Endothelial cell of umbilical vein (primary cell): ENCODE measurements at regions not wholly inside any gene's neighbourhood (a gene's known extent, or its start where the extent isn't known, plus 50 kb on each side); places are given as distances from the start of the nearest gene placed in this dataset.

Experiments
- BruUV-seq: library from RNA; stranded (reverse); fragments of 400-500 nt; replicated peaks from 2 replicates; lab custom pipeline; 2021; lab: Mats Ljungman, UMichigan
- CTCF ChIA-PET: fragments of 300-600, 350-600 bp; sonication (Branson Sonifier 250); formaldehyde crosslinking; loops from one replicate; lab custom pipeline; 2021; ENCODE audit warnings: antibody characterized with exemption, inconsistent platforms; lab: Charles Lee
- POLR2A ChIA-PET: fragments of 300-600, 350-600 bp; sonication (Branson Sonifier 250); formaldehyde crosslinking; loops from one replicate; lab custom pipeline; 2021; ENCODE audit warnings: antibody characterized with exemption, inconsistent platforms; lab: Charles Lee
- DNase-seq: peaks from one replicate; pipeline ENCODE4 v3.0.0-alpha.2; 2011; ENCODE audit warnings: low read depth, low spot score
- FAIRE-seq: peaks from 2 replicates; lab custom pipeline; 2011; peaks lifted over from hg19 to GRCh38; lab: Jason Lieb, UNC
- H2AFZ ChIP-seq: 2 replicates; pipeline ENCODE4 v1.6.0; 2012; ENCODE audit warnings: low read depth, low read length, control low read depth, inconsistent platforms
- H3K27ac ChIP-seq: 2 replicates; pipeline ENCODE4 v1.5.1; 2011; ENCODE audit warnings: low read depth, mild to moderate bottlenecking, control low read depth, low read length, moderate library complexity; ENCODE audit not compliant: insufficient read depth
- H3K27me3 ChIP-seq, 2 experiments: 2 replicates each; pipeline versions ENCODE4 v1.6.0 to v1.6.1; 2011; ENCODE audit warnings: low read length in 2 of 2, mixed read lengths in 1 of 2; ENCODE audit not compliant: control insufficient read depth in 2 of 2, insufficient read depth in 2 of 2
- H3K36me3 ChIP-seq, 2 experiments: 2 replicates in 1 of 2; 3 replicates in 1 of 2; pipeline ENCODE4 v1.5.1; 2011; ENCODE audit warnings: low read length in 2 of 2, mild to moderate bottlenecking in 1 of 2, moderate library complexity in 1 of 2; ENCODE audit not compliant: control insufficient read depth in 2 of 2, insufficient read depth in 2 of 2; ENCODE audit errors: extremely low read depth in 1 of 2
- H3K4me1 ChIP-seq: 3 replicates; pipeline ENCODE4 v1.5.1; 2011; ENCODE audit warnings: mild to moderate bottlenecking, low read length; ENCODE audit not compliant: control insufficient read depth, insufficient read depth; ENCODE audit errors: extremely low read depth
- H3K4me2 ChIP-seq: 2 replicates; pipeline ENCODE4 v1.6.1; 2011; ENCODE audit warnings: low read length, control low read depth, mixed read lengths; ENCODE audit not compliant: insufficient read depth
- H3K4me3 ChIP-seq, 3 experiments: fragments of 200-600 bp in 1 of 3; sonication (generic), shearing (Covaris generic) in 1 of 3; replicated peaks in 1 of 3; 2 replicates each; pipeline ENCODE4 v1.5.1; 2011 to 2016; ENCODE audit warnings: control low read depth in 3 of 3, low read length in 3 of 3, mild to moderate bottlenecking in 2 of 3, inconsistent platforms in 1 of 3, low read depth in 1 of 3, moderate library complexity in 1 of 3; ENCODE audit not compliant: insufficient read depth in 1 of 3
- H3K79me2 ChIP-seq: 2 replicates; pipeline ENCODE4 v1.6.0; 2012; ENCODE audit warnings: low read length, inconsistent platforms; ENCODE audit not compliant: control insufficient read depth, insufficient read depth
- H3K9ac ChIP-seq: replicated peaks from 2 replicates; pipeline ENCODE3; 2011; ENCODE audit warnings: low read length, control low read depth; ENCODE audit not compliant: insufficient read depth; ENCODE audit errors: extremely low read depth
- H3K9me1 ChIP-seq: replicated peaks from 3 replicates; pipeline ENCODE4 v1.6.0; 2011; ENCODE audit warnings: mild to moderate bottlenecking, low read length; ENCODE audit not compliant: control insufficient read depth, insufficient read depth; ENCODE audit errors: extremely low read depth
- H3K9me3 ChIP-seq: replicated peaks from 2 replicates; pipeline ENCODE4 v1.5.1; 2012; ENCODE audit warnings: low read length, inconsistent platforms; ENCODE audit not compliant: control insufficient read depth, insufficient read depth
- H4K20me1 ChIP-seq: replicated peaks from 2 replicates; pipeline ENCODE3; 2011; ENCODE audit warnings: mild to moderate bottlenecking, low read length; ENCODE audit not compliant: control insufficient read depth, insufficient read depth; ENCODE audit errors: extremely low read depth
- EZH2 ChIP-seq: IDR thresholded peaks from 2 replicates; pipeline ENCODE4 v1.6.1; 2012; ENCODE audit warnings: borderline replicate concordance, low read depth, mild to moderate bottlenecking, moderate library complexity, low read length, inconsistent platforms; ENCODE audit not compliant: severe bottlenecking
- FOS ChIP-seq: IDR thresholded peaks from 2 replicates; pipeline ENCODE4 v1.6.1; 2011; ENCODE audit warnings: mild to moderate bottlenecking, low read length, moderate library complexity, borderline replicate concordance; ENCODE audit not compliant: insufficient read depth
- GATA2 ChIP-seq: IDR thresholded peaks from 2 replicates; pipeline ENCODE4 v1.7.0; 2011; ENCODE audit warnings: low read depth, mild to moderate bottlenecking, moderate library complexity, mixed read lengths, low read length; ENCODE audit not compliant: insufficient read length, insufficient read depth
- JUN ChIP-seq: IDR thresholded peaks from 2 replicates; pipeline ENCODE4 v1.6.1; 2011; ENCODE audit warnings: borderline replicate concordance, low read depth; ENCODE audit not compliant: insufficient read length, insufficient read depth
- MYC ChIP-seq: IDR thresholded peaks from one replicate; pipeline ENCODE4 v1.6.1; 2011; ENCODE audit warnings: mild to moderate bottlenecking, low read depth, low read length
- POLR2A ChIP-seq: IDR thresholded peaks from 2 replicates; pipeline ENCODE4 v1.6.1; 2012; ENCODE audit warnings: low read depth, mild to moderate bottlenecking, control low read depth, low read length
- POLR2AphosphoS5 ChIP-seq: IDR thresholded peaks from 2 replicates; pipeline ENCODE4 v1.6.1; 2012; ENCODE audit warnings: low read depth, mild to moderate bottlenecking, control low read depth, low read length, moderate library complexity; ENCODE audit not compliant: insufficient read depth
- dilution Hi-C: fragments of 300-500 bp; cut with MboI; formaldehyde crosslinking; loops from one replicate; pipeline ENCODE4 v1.15.0; 2019; ENCODE audit warnings: low sequenced_read_pairs; ENCODE audit not compliant: extremely low pct_ligation_motif_present
- intact Hi-C: fragments of 100-400 bp; cut with micrococcal nuclease; formaldehyde crosslinking; loops from one replicate; pipeline ENCODE4 v1.10.0; 2022
- TF ChIP-seq, protein P1 (sequence below), 2 donors: IDR thresholded peaks; 1 replicate in 1 of 2; 2 replicates in 1 of 2; pipeline ENCODE4 v1.5.1; 2011; ENCODE audit warnings: low read length in 2 of 2, mild to moderate bottlenecking in 2 of 2, moderate library complexity in 2 of 2, control low read depth in 1 of 2, inconsistent platforms in 1 of 2, low read depth in 1 of 2; ENCODE audit not compliant: insufficient read depth in 1 of 2; ENCODE audit errors: extremely low read depth in 1 of 2
- TF ChIP-seq, protein P2 (sequence below): IDR thresholded peaks from 2 replicates; pipeline ENCODE4 v1.6.1; 2011; ENCODE audit not compliant: insufficient read depth, insufficient read length

DNA sequence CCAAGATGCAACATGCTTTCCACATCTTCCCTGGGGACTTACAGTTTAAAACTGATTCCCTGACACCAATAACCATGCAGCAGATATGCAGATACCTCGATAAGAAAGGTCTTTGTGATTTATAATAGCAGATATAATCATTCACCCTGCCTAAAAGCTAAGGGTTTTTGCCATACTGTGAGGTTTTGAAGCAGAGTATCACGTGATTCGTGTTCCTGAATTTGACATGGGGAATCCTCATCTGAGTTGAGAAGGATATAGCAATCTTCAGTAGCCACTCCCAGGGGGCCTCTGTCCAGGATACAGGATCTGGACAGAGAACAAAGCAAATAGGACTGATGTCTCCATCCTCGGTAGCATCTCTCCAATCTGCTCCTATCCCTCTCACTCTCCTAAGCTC, 79.1 kb upstream of the SDK2 start:
- no peak overlapping the region for H3K4me3 ChIP-seq
- FAIRE-seq, result no peak
- intact Hi-C loops, result no loop called here

DNA sequence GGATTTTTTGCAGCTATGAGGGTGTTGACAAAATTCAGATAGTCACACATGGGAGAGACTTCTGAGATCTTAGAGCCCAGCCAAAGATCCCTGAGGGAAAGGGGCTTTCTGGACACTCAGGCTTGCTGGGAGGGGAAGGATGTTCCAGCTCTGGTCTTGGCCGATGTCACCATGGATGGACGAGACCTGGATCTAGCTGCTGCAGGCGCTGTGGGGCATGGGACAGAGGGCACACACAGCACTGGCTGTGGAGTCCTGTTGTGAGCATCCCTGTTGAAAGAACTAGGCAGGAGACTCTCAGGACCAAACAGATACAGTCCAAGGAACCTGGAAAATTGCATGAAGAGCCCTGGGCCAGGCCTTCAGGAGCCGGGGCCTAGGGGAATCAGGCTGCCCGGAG, 80.1 kb upstream of the SDK2 start:
- Histone ChIP-seq H3K9me3 (no peaks in the 10 kb centered on the region), H3K4me2 (no peak overlapping the region), H3K27me3 (no peaks in the 10 kb centered on the region), H3K4me1 (no peaks in the 10 kb centered on the region), H3K36me3 (no peaks in the 10 kb centered on the region), H3K79me2 (no peaks in the 10 kb centered on the region), H4K20me1 (no peaks in the 10 kb centered on the region), H3K9ac (no peak overlapping the region), H2AFZ (no peak overlapping the region), H3K27ac (no peak overlapping the region), H3K4me3 (no peak overlapping the region), H3K9me1 (no peaks in the 10 kb centered on the region)
- TF ChIP-seq JUN, result no peak
- TF ChIP-seq, protein P1, sequence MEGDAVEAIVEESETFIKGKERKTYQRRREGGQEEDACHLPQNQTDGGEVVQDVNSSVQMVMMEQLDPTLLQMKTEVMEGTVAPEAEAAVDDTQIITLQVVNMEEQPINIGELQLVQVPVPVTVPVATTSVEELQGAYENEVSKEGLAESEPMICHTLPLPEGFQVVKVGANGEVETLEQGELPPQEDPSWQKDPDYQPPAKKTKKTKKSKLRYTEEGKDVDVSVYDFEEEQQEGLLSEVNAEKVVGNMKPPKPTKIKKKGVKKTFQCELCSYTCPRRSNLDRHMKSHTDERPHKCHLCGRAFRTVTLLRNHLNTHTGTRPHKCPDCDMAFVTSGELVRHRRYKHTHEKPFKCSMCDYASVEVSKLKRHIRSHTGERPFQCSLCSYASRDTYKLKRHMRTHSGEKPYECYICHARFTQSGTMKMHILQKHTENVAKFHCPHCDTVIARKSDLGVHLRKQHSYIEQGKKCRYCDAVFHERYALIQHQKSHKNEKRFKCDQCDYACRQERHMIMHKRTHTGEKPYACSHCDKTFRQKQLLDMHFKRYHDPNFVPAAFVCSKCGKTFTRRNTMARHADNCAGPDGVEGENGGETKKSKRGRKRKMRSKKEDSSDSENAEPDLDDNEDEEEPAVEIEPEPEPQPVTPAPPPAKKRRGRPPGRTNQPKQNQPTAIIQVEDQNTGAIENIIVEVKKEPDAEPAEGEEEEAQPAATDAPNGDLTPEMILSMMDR (IDR thresholded peaks at IDR 0.05; ENCODE audit: extremely low read depth in 1 of 2, insufficient read depth in 1 of 2, low read depth in 1 of 2, low read length in 2 of 2), result no peak
- TF ChIP-seq GATA2, result no peak
- TF ChIP-seq POLR2A, result no peak
- no peak for TF ChIP-seq FOS
- no peak for TF ChIP-seq MYC
- TF ChIP-seq, protein P2, sequence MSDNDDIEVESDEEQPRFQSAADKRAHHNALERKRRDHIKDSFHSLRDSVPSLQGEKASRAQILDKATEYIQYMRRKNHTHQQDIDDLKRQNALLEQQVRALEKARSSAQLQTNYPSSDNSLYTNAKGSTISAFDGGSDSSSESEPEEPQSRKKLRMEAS, result no peak
- no peak for TF ChIP-seq POLR2AphosphoS5
- no peak for TF ChIP-seq EZH2
- no TSS peak for BruUV-seq
- POLR2A ChIA-PET, result no interaction called here
- intact Hi-C loops, result no loop called here
- DNase-seq, result no peak
- FAIRE-seq, result no peak
- dilution Hi-C loops, result no loop called here
- CTCF ChIA-PET, result no interaction called here

More for the DNA sequence above, 79.1 kb upstream of the SDK2 start:
- H3K9me3 ChIP-seq, result no peaks in the 10 kb centered on the region
- no peak overlapping the region for H3K9ac ChIP-seq
- TF ChIP-seq GATA2 (no peak), FOS (no peak), MYC (no peak), EZH2 (no peak)
- no peak overlapping the region for H3K4me2 ChIP-seq
- H4K20me1 ChIP-seq, result no peaks in the 10 kb centered on the region
- H2AFZ ChIP-seq, result no peak overlapping the region
- BruUV-seq, result no TSS peak
- no peak overlapping the region for H3K27ac ChIP-seq
- no peaks in the 10 kb centered on the region for H3K9me1 ChIP-seq
- no peaks in the 10 kb centered on the region for H3K36me3 ChIP-seq
- DNase-seq, result no peak
- H3K4me1 ChIP-seq, result no peaks in the 10 kb centered on the region
- dilution Hi-C loops, result no loop called here
- no peaks in the 10 kb centered on the region for H3K27me3 ChIP-seq
- H3K79me2 ChIP-seq, result no peaks in the 10 kb centered on the region
- CTCF ChIA-PET, result no interaction called here
- POLR2A ChIA-PET, result no interaction called here
